IMR-90 (cell line): ENCODE measurements at regions not wholly inside any gene's neighbourhood (a gene's known extent, or its start where the extent isn't known, plus 50 kb on each side); places are given as distances from the start of the nearest gene placed in this dataset.

Experiments
- ATAC-seq: fragments of 200-7000 bp; cut with Tn5 transposase; 2 replicates; pipeline ENCODE4 v1.9.1; 2020; ENCODE audit warnings: low read depth, mild to moderate bottlenecking, moderate library complexity
- BruUV-seq: library from RNA; stranded (reverse); fragments of 400-500 nt; replicated peaks from 2 replicates; lab custom pipeline; 2021; lab: Mats Ljungman, UMichigan
- CTCF ChIA-PET: fragments of 300-600 bp; formaldehyde crosslinking; extraction: SDS; loops from one replicate; lab custom pipeline; 2021; ENCODE audit warnings: antibody characterized with exemption; lab: Yijun Ruan, JAX
- POLR2A ChIA-PET: fragments of 300-600 bp; sonication (Branson Sonifier 250); formaldehyde crosslinking; loops from one replicate; lab custom pipeline; 2022; ENCODE audit warnings: antibody characterized with exemption; ENCODE audit not compliant: unreplicated experiment; lab: Charles Lee
- DNase-seq: peaks from one replicate; pipeline ENCODE4 v3.0.0; 2013
- H2AFZ ChIP-seq: replicated peaks from 2 replicates; pipeline ENCODE3; 2013; ENCODE audit warnings: low read length, mild to moderate bottlenecking; ENCODE audit not compliant: poor library complexity
- H2AK5ac ChIP-seq: 2 replicates; pipeline ENCODE4 v1.6.1; 2013; ENCODE audit warnings: low read depth, low read length, inconsistent platforms
- H2AK9ac ChIP-seq: replicated peaks from 2 replicates; pipeline ENCODE3; 2013; ENCODE audit warnings: mild to moderate bottlenecking, low read depth, low read length, moderate library complexity; ENCODE audit not compliant: poor library complexity
- H2BK120ac ChIP-seq: 2 replicates; pipeline ENCODE4 v1.6.1; 2013; ENCODE audit warnings: low read depth, low read length, inconsistent platforms
- H2BK15ac ChIP-seq: 3 replicates; pipeline ENCODE4 v1.6.1; 2013; ENCODE audit warnings: low read depth, low read length, inconsistent platforms
- H2BK20ac ChIP-seq: 2 replicates; pipeline ENCODE4 v1.6.1; 2013; ENCODE audit warnings: low read depth, mild to moderate bottlenecking, inconsistent platforms, low read length, moderate library complexity
- H2BK5ac ChIP-seq: 2 replicates; pipeline ENCODE4 v1.6.1; 2013; ENCODE audit warnings: mild to moderate bottlenecking, low read depth, low read length, inconsistent platforms; ENCODE audit not compliant: poor library complexity, severe bottlenecking
- H3K14ac ChIP-seq: replicated peaks from 2 replicates; pipeline ENCODE4 v1.6.1; 2013; ENCODE audit warnings: low read depth, low read length, inconsistent platforms
- H3K18ac ChIP-seq: 2 replicates; pipeline ENCODE4 v1.6.1; 2013; ENCODE audit warnings: low read depth, low read length, control low read depth
- H3K23ac ChIP-seq: 2 replicates; pipeline ENCODE4 v1.6.1; 2013; ENCODE audit warnings: low read depth, low read length, inconsistent platforms
- H3K27ac ChIP-seq: 2 replicates; pipeline ENCODE4 v1.5.1; 2013; ENCODE audit warnings: mild to moderate bottlenecking, control low read depth, low read length; ENCODE audit not compliant: insufficient read depth
- H3K27me3 ChIP-seq: 2 replicates; pipeline ENCODE4 v1.6.1; 2013; ENCODE audit warnings: low read length; ENCODE audit not compliant: control insufficient read depth, insufficient read depth
- H3K36me3 ChIP-seq: 2 replicates; pipeline ENCODE4 v1.6.1; 2013; ENCODE audit warnings: low read length, mixed read lengths; ENCODE audit not compliant: control insufficient read depth, insufficient read depth
- H3K4ac ChIP-seq: 2 replicates; pipeline ENCODE4 v1.6.1; 2013; ENCODE audit warnings: low read depth, low read length, inconsistent platforms
- H3K4me1 ChIP-seq: 2 replicates; pipeline ENCODE4 v1.6.1; 2013; ENCODE audit warnings: low read length, mixed read lengths; ENCODE audit not compliant: control insufficient read depth, insufficient read depth
- H3K4me2 ChIP-seq: 2 replicates; pipeline ENCODE4 v1.6.1; 2013; ENCODE audit warnings: low read depth, mild to moderate bottlenecking, control low read depth, low read length, moderate library complexity
- H3K4me3 ChIP-seq: 2 replicates; pipeline ENCODE4 v1.5.1; 2013; ENCODE audit warnings: low read depth, mild to moderate bottlenecking, control low read depth, low read length, moderate library complexity; ENCODE audit not compliant: insufficient read depth
- H3K56ac ChIP-seq: 2 replicates; pipeline ENCODE4 v1.6.1; 2013; ENCODE audit warnings: low read length, inconsistent platforms; ENCODE audit not compliant: insufficient read depth; ENCODE audit errors: extremely low read depth
- H3K79me1 ChIP-seq, 2 experiments: 2 replicates each; pipeline ENCODE4 v1.6.1; 2013; ENCODE audit warnings: low read length in 2 of 2, inconsistent platforms in 1 of 2, low read depth in 1 of 2
- H3K9ac ChIP-seq: 2 replicates; pipeline ENCODE4 v1.6.1; 2013; ENCODE audit warnings: low read depth, low read length, control low read depth
- H3K9me1 ChIP-seq: 2 replicates; pipeline ENCODE4 v1.6.1; 2013; ENCODE audit warnings: low read length, inconsistent platforms; ENCODE audit not compliant: insufficient read depth
- H3K9me3 ChIP-seq: 2 replicates; pipeline ENCODE4 v1.6.1; 2013; ENCODE audit warnings: low read length; ENCODE audit not compliant: control insufficient read depth, insufficient read depth
- H4K20me1 ChIP-seq: 2 replicates; pipeline ENCODE4 v1.6.1; 2013; ENCODE audit warnings: low read length, inconsistent platforms; ENCODE audit not compliant: insufficient read depth
- H4K5ac ChIP-seq: 2 replicates; pipeline ENCODE4 v1.6.1; 2013; ENCODE audit warnings: mild to moderate bottlenecking, low read depth, low read length, control low read depth
- H4K8ac ChIP-seq, 2 experiments: 2 replicates each; pipeline ENCODE4 v1.6.1; 2013; ENCODE audit warnings: low read depth in 2 of 2, low read length in 2 of 2, control low read depth in 1 of 2, inconsistent platforms in 1 of 2
- H4K91ac ChIP-seq: 2 replicates; pipeline ENCODE4 v1.6.1; 2013; ENCODE audit warnings: low read depth, low read length, inconsistent platforms; ENCODE audit not compliant: insufficient read depth
- MXI1 ChIP-seq: IDR thresholded peaks from 2 replicates; pipeline ENCODE4 v1.6.1; 2012; ENCODE audit warnings: low read depth, mild to moderate bottlenecking, low read length, moderate library complexity, borderline replicate concordance
- WGBS, 2 experiments: methylation state at CpG; one replicate each; pipeline versions ENCODE4 v1.1.5 to v1.1.7; 2013; ENCODE audit warnings: missing lambda C conversion rate in 2 of 2; ENCODE audit not compliant: insufficient read length in 1 of 2; ENCODE audit errors: extremely low coverage in 2 of 2; 5-methylcytosine and 5-hydroxymethylcytosine counted together
- dilution Hi-C: fragments of 300-500 bp; cut with HindIII; formaldehyde crosslinking; loops from one replicate; pipeline ENCODE4 v1.14.3; 2018; ENCODE audit warnings: low sequenced_read_pairs; ENCODE audit not compliant: unreplicated experiment
- in situ Hi-C: fragments of 300-500 bp; cut with MboI; formaldehyde crosslinking; loops from 3 replicates; pipeline ENCODE4 v1.14.3; 2019; ENCODE audit warnings: low sequenced_read_pairs, inconsistent platforms, mixed read lengths
- intact Hi-C: fragments of 100-400 bp; cut with micrococcal nuclease; formaldehyde crosslinking; loops from 2 replicates; pipeline ENCODE4 v1.10.0; 2022

- Histone ChIP-seq H4K20me1 (no peaks in the 10 kb centered on the region), H3K14ac (no peak overlapping the region), H3K27ac (no peak overlapping the region), H3K9me1 (no peaks in the 10 kb centered on the region), H2AFZ (no peak overlapping the region), H3K79me1 (no peaks in the 10 kb centered on the region), H4K8ac (no peak overlapping the region), H2AK5ac (peak overlapping the region; percentile 7; the same call in 1 of the 2 replicates), H3K4me3 (no peak overlapping the region), H3K4me1 (no peaks in the 10 kb centered on the region), H3K4ac (no peak overlapping the region), H3K18ac (no peak overlapping the region), H3K56ac (no peak overlapping the region), H3K23ac (no peak overlapping the region), H3K9ac (no peak overlapping the region), H3K9me3 (no peaks in the 10 kb centered on the region), H2BK120ac (no peak overlapping the region), H3K36me3 (no peaks in the 10 kb centered on the region), H3K4me2 (no peak overlapping the region), H4K91ac (no peak overlapping the region), H3K27me3 (no peaks in the 10 kb centered on the region), H2BK20ac (no peak overlapping the region), H2BK15ac (no peak overlapping the region), H4K5ac (no peak overlapping the region), H2BK5ac (no peak overlapping the region), H2AK9ac (no peak overlapping the region)
- intact Hi-C loops (no loop called here), in situ Hi-C loops (no loop called here), dilution Hi-C loops (no loop called here)
- POLR2A ChIA-PET, result no interaction called here
- WGBS, 2 experiments, result 80% methylated on average over 2 of the region's 5 CpGs; no CpG with 5 or more reads in 1 of the 2 experiments
- BruUV-seq, result no TSS peak
- no peak for ATAC-seq
- no peak for DNase-seq
- TF ChIP-seq MXI1, result no peak
- CTCF ChIA-PET, result no interaction called here
Observed at GRCh38 chr9:80952363-80952922, 736.9 kb downstream of the TLE1 start.
